ENCODE measurements at regions not wholly inside any gene's neighbourhood (a gene's known extent, or its start where the extent isn't known, plus 50 kb on each side); places are given as distances from the start of the nearest gene placed in this dataset.

- TF ChIP-seq FOS (IDR thresholded peaks at IDR 0.05; ENCODE audit: low read depth, low read length) (no peak), RFX5 (IDR thresholded peaks at IDR 0.05; ENCODE audit: low read depth, low read length) (no peak), CHD1 (IDR thresholded peaks at IDR 0.05; ENCODE audit: low read depth, low read length) (no peak), BHLHE40 (IDR thresholded peaks at IDR 0.05; ENCODE audit: low read depth, low read length) (no peak), CEBPB (IDR thresholded peaks at IDR 0.05; ENCODE audit: low read depth, low read length) (no peak), RAD21 (IDR thresholded peaks at IDR 0.05; ENCODE audit: low read length) (no peak), NFE2L2 (IDR thresholded peaks at IDR 0.05; ENCODE audit: low read depth, low read length) (no peak), RCOR1 (IDR thresholded peaks at IDR 0.05; ENCODE audit: insufficient replicate concordance, low read length) (no peak), POLR2A (IDR thresholded peaks at IDR 0.05; ENCODE audit: low read depth, low read length) (no peak), MAFK (IDR thresholded peaks at IDR 0.05; ENCODE audit: low read depth, low read length) (no peak), MXI1 (IDR thresholded peaks at IDR 0.05; ENCODE audit: borderline replicate concordance, low read depth, low read length) (no peak), CTCF (conservative IDR thresholded peaks at IDR 0.05; ENCODE audit: low read depth, low read length) (no peak), SMC3 (IDR thresholded peaks at IDR 0.05; ENCODE audit: low read depth, low read length) (no peak), USF2 (IDR thresholded peaks at IDR 0.05; ENCODE audit: low read depth, low read length) (no peak), MAZ (IDR thresholded peaks at IDR 0.05; ENCODE audit: borderline replicate concordance, low read depth, low read length) (no peak)
- Histone ChIP-seq H3K27me3 (ENCODE audit: control insufficient read depth, insufficient read depth, low read length) (peaks cover 2% of the 10 kb centered on the region), H3K27ac (ENCODE audit: insufficient read depth, low read length) (no peak overlapping the region), H3K23ac (ENCODE audit: low read depth, low read length) (no peak overlapping the region), H3K56ac (ENCODE audit: extremely low read depth, insufficient read depth, low read length) (no peak overlapping the region), H3K9me1 (ENCODE audit: insufficient read depth, low read length) (no peaks in the 10 kb centered on the region), H3K18ac (ENCODE audit: low read depth, low read length) (no peak overlapping the region), H3K9ac (ENCODE audit: low read depth, low read length) (no peak overlapping the region), H3K4me2 (ENCODE audit: low read depth, low read length) (no peak overlapping the region), H2AK9ac (replicated peaks; ENCODE audit: low read depth, low read length, poor library complexity) (no peak overlapping the region), H3K4me3 (ENCODE audit: insufficient read depth, low read depth, low read length) (no peak overlapping the region), H4K20me1 (ENCODE audit: insufficient read depth, low read length) (no peaks in the 10 kb centered on the region), H3K9me3 (ENCODE audit: control insufficient read depth, insufficient read depth, low read length) (peaks cover 12% of the 10 kb centered on the region), H4K5ac (ENCODE audit: low read depth, low read length) (no peak overlapping the region), H2AFZ (replicated peaks; ENCODE audit: low read length, poor library complexity) (no peak overlapping the region), H2BK5ac (ENCODE audit: low read depth, low read length, poor library complexity, severe bottlenecking) (no peak overlapping the region), H3K4ac (ENCODE audit: low read depth, low read length) (no peak overlapping the region), H3K79me1 (ENCODE audit: low read depth in 1 of 2, low read length in 2 of 2) (no peaks in the 10 kb centered on the region), H2AK5ac (ENCODE audit: low read depth, low read length) (no peak overlapping the region), H3K14ac (replicated peaks; ENCODE audit: low read depth, low read length) (no peak overlapping the region), H2BK120ac (ENCODE audit: low read depth, low read length) (no peak overlapping the region), H4K91ac (ENCODE audit: insufficient read depth, low read depth, low read length) (no peak overlapping the region), H4K8ac (ENCODE audit: low read depth in 2 of 2, low read length in 2 of 2) (no peak overlapping the region), H3K36me3 (ENCODE audit: control insufficient read depth, insufficient read depth, low read length) (no peaks in the 10 kb centered on the region), H2BK20ac (ENCODE audit: low read depth, low read length) (no peak overlapping the region), H2BK15ac (ENCODE audit: low read depth, low read length) (no peak overlapping the region), H3K4me1 (ENCODE audit: control insufficient read depth, insufficient read depth, low read length) (no peaks in the 10 kb centered on the region)
- no TSS peak for BruUV-seq (replicated peaks)
- ATAC-seq (ENCODE audit: low read depth): no peak
- dilution Hi-C loops (cut with HindIII; ENCODE audit: low sequenced_read_pairs, unreplicated experiment): no loop called here
- ChIA-PET CTCF (no interaction called here), POLR2A (ENCODE audit: unreplicated experiment) (no interaction called here)
- in situ Hi-C loops (cut with MboI; ENCODE audit: low sequenced_read_pairs): no loop called here
- no peak for DNase-seq
- intact Hi-C loops (cut with micrococcal nuclease): no loop called here
- WGBS, 2 experiments (ENCODE audit: extremely low coverage in 2 of 2, insufficient read length in 1 of 2): no CpG with 5 or more reads among the region's 2 CpGs
Measured at GRCh38 chr11:72507050-72507449, 72.7 kb upstream of the CLPB start.

Data from IMR-90 (cell line).